GM18867 (cell line): ENCODE measurements at regions not wholly inside any gene's neighbourhood (a gene's known extent, or its start where the extent isn't known, plus 50 kb on each side); places are given as distances from the start of the nearest gene placed in this dataset.
"Not testable (repeated sequence)": the region's sequence is repeated elsewhere in the genome, so short reads cannot be mapped to it uniquely, and the experiment has no call there.

ENCODE experiments used
- ATAC-seq: cut with Tn5 transposase; IDR thresholded peaks from one replicate; pipeline ENCODE4 v1.9.1; 2021; ENCODE audit warnings: mild to moderate bottlenecking, moderate library complexity; ENCODE audit not compliant: unreplicated experiment

DNA sequence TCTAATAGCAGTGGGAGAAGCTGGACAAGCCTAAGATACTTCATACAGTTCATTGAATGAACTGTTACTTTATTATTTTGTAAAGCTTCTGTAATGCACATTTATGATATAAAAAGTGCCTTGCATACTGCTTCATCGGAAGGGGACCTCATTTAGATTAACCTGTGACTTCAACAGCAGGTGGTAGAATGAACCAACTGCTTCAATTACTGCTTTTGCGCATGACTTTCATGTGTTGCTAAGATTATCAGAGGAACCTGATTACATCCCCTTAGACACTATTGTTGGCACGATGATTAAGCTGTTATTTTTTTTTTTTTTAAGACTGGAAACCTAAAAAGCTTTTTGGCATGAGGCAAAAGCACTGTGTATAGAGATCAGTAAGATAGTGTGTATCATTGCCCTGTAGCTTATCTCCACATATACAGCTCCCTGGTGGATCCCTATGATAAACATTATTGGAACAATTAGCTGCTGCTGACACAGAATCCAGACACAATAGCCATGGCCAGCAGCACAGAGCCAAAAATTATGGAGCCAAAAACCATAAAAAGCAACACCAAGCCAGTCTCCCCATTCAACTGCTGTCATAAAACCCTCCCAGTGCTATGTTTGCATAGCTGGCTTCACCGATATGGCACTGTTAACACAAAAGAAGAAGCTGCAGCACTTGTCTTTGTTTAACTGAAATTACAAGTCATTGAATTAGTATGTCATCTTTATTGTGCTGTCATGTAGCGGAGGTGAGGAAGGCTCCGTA, 731.6 kb upstream of the MMS22L start:
- ATAC-seq, result no peak

DNA sequence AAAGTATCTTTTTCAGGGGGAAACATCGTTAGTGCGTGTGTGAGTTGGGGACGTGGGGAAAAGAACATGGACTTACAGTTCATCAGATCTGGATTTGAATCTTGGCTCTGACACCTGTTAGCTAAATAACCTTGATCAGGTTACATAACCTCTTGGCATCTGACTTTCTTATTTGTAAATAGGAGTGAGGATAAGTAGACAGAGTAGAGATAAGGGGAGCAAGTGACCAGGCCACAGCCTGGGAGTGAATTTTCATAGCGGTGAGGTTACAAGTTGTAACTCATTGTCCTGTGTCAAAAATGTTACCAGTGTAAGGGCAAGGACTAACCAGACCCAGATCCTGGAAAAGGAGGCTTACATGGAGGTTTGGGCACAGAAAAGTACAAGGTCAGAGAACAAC, 733.5 kb upstream of the MMS22L start:
- no peak for ATAC-seq

DNA sequence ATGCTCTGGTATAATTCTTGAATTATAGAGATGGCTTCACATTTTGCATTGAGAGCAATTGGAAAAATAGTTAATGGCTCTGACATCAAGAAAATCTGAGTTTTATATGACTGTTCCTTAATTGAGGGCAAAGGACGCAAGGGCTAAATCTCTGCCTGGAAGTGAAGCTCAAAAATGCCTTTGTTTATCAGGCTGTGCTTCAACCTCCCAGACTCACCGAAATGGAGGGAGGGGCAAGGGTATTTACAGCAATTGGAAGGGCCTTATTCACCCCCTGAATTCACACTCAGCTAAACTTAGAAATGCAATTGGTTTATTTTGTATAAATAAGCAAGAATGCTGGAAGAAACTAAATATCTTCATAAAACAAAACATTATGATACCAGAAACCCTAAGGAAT, 737.2 kb upstream of the MMS22L start:
- ATAC-seq, result no peak

DNA sequence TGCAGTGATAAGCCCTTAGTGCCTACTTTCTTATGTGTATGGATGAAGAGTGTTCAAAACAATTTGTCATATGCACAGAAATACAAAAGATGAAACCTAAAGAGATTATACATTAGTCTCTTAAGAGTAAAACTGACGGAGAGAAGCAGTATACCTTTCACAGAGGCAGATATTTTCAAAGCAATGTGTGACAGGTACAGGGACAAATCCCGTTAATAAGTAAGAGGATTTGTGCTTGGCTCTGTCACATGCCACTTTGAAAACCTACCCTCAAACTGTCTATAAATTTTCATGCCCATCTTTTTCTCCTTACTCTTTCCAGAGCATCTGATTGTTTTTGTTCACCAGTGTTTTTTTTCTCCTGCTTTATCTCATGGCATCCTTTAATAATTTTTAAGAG, 741.3 kb upstream of the MMS22L start:
- no peak for ATAC-seq

DNA sequence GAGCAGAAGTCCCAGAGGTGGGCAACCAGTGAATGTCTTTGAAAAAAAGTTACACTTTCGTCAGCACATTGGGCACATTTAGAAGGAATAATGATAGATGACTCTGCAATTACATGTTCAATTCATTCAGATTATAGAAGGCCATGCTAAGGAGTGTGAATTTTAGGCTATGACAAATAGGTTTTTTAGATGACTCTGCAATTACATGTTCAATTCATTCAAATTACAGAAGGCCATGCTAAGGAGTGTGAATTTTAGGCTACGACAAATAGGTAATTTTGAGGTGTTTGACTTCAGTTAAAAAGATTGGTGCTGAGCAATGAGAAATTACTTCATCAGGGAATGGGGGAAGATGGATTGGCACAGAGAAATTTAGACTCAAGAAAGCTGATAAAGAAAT, 744.9 kb upstream of the MMS22L start:
- ATAC-seq, result no peak

DNA sequence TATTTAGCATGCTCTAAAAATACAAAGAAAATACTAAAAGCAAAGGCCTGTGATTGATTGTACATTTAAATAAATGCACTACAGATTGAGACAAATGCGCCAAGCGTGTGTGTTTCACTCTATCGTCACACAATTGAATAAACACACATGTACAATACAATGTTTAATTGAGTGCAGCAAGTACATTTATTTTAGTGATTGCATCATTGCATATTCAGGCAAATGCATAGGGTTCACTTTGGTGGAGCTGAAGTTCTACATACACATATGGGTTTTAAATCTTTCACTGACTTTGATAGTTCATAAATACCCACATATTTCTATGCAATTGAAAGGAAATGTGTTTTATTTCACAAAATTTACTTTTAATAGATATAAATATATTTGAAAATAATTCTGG, 750.6 kb upstream of the MMS22L start:
- no peak for ATAC-seq

DNA sequence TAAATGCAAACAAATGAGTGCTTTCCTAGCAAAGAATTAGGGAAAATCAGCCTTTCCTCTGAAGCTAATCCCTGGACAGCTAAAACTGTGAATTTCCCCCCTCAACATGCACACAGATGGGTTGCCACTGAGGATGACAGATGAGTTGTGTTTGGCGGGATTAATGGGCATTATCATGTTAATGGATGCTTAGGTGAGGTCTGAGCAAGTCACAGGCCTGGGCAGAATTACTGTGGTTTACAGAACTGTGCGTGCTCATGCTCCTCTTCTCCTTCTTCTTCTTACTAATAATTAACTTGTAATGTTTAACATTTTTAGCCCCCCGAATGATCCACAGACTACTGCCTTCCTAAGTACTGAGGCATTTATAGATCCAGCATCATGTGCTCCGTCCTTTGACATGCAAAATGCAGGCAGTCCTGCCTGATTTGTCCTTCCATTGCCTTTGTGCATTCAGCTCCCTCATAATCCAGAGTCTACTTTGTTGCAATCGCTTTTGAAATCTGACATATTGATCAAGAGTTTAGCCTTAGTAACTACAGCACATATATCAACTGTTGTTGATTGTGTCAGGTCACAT, 753.4 kb upstream of the MMS22L start:
- no peak for ATAC-seq

DNA sequence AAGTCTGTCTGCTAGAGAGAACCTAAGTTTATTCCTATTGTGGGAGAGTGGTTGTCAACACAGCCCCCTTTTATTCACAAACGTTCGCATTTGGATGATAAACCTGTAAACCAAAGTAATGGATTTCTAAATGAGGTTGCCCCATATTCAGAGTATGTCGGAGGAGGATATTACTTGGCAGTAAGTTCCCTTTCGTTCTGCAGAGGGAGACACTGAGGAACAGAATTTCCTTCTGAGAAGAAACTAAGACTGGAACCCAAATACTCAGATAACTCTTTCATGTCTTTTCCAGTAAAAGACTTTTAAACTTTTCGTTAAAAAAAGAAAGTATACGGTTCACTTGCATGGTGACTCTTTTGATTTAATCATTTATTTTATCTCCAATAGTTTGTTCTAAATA, 754.6 kb upstream of the MMS22L start:
- no peak for ATAC-seq

DNA sequence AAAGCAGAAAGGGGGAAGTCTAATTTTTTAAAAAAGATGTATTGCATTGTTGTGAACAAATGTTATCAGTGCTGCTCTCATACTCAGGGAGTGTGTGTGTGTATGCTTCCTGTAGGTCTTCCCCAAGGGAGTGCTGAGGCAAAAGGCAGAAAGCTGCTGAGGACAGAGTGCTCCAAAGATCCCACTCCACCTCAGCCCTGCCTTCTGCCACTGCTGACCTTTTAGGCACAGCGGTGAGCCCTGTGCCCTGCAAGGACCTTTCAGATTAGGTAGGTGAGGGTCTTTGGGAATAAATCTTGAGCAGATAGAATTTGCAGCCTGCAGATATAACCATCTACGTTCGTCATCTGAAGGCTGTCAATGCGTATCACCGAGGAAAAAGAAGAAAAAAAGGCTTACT, 756.4 kb upstream of the MMS22L start:
- ATAC-seq, result no peak

DNA sequence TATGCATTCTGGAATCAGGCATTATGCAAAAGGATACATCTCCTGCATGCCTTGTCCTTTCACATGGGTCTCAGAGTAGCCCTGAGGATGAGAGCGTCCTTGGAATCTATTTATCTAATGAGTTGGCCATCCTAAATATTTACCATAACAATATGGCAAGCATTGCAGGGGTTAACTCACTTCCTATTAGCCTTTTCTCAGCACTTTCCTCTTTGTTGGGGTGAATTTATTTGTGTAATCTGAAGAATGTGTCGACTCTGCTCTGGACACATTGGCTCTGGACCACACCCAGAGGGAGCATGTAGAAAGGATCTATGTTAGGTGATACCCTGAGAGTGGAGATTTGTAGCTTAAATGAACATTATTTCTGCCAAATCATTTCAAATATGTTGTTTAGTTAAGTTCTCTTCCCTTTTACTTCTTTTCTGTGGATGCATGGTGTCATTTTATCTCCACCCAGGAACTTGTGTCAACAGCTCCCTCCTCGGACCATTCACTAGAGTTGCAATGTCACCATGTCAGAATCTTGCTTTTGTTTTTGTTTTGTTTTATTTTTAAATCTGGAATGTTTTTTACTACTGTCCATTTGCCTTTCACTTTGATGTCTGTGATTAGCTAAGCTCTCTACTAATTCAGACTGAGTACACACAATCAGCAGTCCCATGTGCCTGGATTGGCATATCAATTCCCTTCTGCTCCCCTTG, 757.0 kb upstream of the MMS22L start:
- ATAC-seq, result no peak

DNA sequence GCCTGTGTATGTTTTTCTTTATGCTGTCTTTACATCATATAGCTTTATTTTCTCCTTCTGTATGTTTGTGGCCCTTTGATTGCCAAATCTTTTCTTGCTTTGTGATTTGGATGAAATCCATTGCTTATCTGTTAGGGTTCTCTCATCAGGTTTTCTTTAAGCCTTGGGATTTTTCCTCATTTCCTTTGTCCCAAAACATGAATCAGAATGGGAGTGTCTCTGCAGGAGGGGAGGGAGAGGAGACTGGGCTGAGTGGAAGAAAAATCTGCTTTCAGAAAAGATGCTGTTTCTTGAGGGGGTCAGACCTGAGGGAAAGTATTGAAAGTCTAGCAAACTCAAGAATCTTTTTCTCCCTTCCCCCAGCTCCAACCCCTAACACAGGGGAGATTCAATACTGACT, 758.0 kb upstream of the MMS22L start:
- no peak for ATAC-seq

DNA sequence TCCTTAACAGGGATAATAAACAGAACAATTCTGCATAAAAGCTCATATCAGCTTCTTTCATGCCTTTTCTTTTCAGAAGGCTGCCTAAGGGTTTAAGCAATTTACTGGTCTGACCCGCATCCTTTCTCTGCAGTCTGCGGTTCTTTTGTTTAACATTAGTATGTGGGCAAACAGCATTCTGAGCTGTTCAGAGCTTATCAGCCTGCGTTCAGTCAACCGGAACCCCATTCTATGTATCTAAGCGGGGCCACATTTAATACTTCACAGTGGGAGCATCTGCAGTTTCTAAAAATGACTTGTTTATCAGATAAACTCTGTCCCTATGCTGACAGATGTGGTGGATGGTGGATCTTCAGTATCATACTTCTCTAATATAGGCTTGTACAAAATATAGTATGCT, 758.9 kb upstream of the MMS22L start:
- no peak for ATAC-seq

DNA sequence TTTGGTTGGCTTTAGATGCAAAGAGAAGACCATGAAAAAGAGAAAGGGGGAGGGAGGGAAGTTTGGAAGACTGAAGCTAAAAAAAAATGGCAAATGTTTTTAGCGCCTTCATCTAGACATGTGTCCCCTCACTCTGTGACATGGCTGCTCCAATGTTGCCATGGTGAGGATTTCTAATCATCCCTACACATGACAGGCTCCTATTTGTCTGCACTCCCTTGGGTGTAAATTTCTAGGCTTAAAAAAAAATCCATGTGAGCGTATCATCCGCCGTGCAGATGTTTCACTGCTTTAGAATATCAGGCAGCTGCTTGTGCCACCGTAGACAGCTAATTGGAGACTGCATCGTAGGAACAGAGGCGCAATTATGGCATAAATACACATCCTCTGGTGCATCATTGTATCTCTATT, 761.1 kb upstream of the MMS22L start:
- no peak for ATAC-seq

DNA sequence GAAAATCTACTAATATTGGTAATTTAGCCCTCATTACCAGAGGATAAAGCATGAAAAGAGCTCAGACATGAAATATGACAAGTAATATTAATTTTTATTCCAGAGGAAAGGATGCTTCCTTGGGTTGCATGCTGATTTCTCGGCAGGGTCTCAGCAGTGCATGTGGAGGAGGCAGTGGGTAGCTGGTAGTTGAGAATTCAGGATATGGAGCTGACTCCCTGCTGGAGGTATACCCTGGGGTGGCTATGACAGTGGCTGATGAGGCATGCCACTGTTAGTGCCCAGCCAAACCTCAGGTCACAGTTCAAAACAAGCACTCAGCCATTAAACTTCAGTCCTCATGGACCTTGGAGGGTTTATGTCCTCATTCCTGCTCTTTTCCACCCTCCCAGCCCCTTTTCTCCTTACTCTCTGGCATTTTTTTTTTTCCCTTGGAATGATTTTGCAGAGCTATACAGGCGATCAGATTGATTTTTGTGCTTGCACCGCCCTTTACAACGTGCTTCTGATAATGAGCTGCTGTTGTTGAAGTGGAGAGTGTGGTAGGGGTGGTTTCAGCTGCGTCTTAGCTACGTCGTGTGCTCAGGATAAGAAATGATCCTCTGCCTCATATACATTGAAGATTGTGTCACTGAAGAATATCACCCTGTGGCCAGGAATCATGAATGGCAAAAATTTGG, 761.9 kb upstream of the MMS22L start:
- ATAC-seq, result no peak

DNA sequence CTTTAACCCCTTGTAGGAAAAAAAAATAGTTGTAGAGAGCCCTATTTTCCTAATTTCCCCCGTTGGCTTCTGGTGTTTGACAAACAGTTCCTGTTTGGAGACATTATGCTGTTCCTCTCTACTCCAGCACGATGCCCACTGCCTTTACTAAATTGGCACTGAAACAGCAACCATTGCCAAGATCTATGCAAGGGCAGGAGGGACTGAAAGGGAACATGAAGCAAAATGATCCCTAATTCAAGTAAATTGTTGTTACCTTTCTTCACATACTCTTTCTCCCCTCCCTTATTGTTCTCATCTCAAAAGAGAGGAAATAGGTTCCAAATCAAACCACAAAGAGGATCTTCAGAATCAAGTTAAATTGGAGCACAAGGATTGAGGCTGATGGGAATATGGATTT, 764.1 kb upstream of the MMS22L start:
- ATAC-seq, result no peak

DNA sequence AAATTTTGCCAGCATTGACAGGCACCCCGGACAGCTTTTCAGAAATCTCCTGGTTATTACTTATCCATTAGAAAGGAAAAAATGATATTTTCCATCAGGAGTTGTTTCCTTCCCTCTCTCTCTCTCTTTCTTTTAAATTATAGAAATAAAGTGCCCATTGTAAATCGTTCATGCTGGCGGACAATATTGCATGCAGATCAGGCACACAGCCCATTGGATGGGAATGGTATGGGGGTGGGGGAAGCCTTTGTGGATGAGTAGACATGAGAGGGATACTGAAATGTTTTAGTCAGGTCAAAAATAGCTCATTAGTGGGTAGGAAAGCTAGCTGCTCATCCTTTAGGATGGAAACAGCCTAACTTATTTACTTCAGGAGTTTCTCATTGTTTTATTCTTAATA, 764.9 kb upstream of the MMS22L start:
- ATAC-seq, result no peak

DNA sequence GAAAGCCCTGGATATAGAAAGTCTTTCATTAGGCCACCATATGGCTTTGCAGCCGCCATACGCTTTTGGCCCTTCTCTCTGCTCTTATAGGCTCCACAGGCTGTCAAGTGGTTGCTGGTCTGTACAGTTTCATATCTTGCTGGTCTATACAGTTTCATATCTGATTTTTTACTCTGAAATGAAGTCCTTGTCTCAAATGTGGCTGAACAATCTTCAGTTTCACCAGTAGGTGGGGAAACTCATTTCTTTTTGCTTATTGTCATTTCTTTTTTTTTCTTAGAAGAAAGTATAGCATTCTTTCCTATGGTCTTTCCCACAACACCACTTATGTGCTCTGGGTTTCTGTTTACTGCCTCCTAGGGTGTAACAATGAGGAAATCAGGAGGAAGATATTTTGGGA, 771.4 kb upstream of the MMS22L start:
- ATAC-seq, result peak; percentile 81

DNA sequence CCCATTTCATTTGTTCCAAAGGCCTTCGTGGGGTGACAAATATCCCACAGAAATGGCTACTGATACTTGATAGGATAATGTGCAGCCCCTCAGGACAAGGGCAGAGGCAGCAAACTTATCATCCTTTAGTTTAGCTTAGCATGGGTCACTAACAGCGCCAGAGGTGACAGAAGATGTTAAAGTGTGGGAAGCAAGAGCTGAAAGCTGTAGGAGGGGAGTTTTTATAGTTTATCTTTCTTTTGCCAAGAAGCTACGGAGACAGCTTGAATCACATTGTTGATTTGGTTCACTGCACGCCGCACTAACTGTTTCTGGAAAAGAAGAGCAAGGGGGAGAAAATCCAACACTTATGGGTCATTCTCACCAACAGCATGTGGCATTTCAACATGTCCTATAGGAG, 773.9 kb upstream of the MMS22L start:
- ATAC-seq, result no peak

DNA sequence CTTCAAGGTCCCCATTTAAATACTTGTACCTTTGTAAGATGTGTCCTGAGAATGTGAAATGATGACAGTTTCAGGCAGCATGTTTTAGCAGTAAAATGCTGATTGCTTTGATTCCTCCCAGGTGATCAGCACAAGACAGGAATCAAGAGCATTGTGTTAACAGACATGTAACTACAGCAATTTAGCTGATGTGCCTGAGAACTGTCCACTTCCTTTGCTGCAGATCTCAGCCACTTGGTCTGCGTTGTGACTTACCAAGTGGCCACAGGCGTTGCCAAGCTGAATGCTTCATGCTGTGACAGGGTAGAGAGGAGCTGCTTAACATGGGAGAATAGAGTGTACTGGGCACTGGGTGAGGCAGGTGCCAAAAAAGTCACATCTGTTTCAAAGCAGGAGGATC, 767.0 kb upstream of the POU3F2 start:
- ATAC-seq, result no peak

DNA sequence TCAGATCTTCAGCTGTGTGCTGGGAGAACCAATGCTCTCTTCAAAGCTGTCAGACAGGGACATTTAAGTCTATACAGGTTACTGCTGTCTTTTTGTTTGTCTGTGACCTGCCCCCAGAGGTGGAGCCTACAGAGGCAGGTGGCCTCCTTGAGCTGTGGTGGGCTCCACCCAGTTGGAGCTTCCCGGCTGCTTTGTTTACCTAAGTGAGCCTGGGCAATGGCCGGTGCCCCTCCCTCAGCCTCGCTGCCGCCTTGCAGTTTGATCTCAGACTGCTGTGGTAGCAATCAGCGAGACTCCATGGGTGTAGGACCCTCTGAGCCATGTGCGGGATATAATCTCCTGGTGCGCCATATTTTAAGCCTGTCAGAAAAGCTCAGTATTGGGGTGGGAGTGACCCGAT, 745.8 kb upstream of the POU3F2 start:
- not testable (repeated sequence) for ATAC-seq

DNA sequence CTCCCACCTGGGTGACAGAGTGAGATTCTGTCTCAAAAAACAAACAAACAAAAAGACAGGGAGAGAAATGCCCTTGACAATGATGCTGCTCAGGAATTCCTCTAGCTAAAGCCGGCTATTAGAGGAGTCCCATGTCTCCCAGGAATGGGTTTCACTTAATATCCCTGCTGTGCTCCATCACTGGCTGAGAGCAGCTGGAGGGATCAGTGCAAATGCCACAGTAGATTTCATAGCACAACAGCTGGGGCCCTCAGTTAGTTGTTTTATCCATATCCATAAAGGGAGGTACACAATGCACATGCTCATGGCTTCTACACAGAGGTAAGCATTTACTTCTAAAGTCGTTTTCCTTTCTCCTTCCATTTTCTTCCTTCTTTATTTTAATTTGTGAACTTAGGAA, 742.0 kb upstream of the POU3F2 start:
- ATAC-seq, result no peak

DNA sequence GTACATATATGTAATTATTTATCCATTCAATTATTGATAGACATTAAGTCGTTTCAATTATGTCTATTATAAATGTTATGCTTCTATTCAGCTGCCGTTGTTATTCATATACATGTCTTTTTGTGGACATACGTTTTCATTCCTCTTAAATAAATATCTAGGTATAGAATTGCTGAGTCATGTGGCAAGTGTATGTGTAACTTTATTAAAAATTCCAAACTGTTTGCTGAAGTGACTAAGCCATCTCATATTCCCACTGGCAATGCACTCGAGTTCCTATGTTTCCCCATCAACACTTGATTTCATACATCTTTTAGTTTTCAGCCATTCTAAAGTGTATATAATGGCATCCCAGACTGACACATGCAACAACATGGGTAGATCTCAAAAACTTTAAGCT, 739.7 kb upstream of the POU3F2 start:
- no peak for ATAC-seq
